NCI-H187 (cell line): ENCODE measurements at regions not wholly inside any gene's neighbourhood (a gene's known extent, or its start where the extent isn't known, plus 50 kb on each side); places are given as distances from the start of the nearest gene placed in this dataset.
"Not testable (repeated sequence)": the region's sequence is repeated elsewhere in the genome, so short reads cannot be mapped to it uniquely, and the experiment has no call there.

Source experiments
- DNase-seq, 2 experiments: peaks; one replicate each; lab custom pipeline; 2025; lab: John Stamatoyannopoulos, UW

GRCh38 chr9:10835791-10836463 lies 223.1 kb upstream of the PTPRD start:
- DNase-seq: no peak

- no peak for DNase-seq
Measured at GRCh38 chr9:10843151-10843550, 230.3 kb upstream of the PTPRD start.

- DNase-seq: no peak
Measured at GRCh38 chr9:10855847-10856246, 243.0 kb upstream of the PTPRD start.

GRCh38 chr9:10858817-10859216 lies 246.0 kb upstream of the PTPRD start:
- DNase-seq: no peak

GRCh38 chr9:10863476-10863875 lies 250.7 kb upstream of the PTPRD start:
- DNase-seq: no peak

- no peak for DNase-seq
Measured at GRCh38 chr9:10867194-10867593, 254.4 kb upstream of the PTPRD start.

- DNase-seq: no peak
Measured at GRCh38 chr9:10869687-10870086, 256.9 kb upstream of the PTPRD start.

GRCh38 chr9:10873999-10874398 lies 261.2 kb upstream of the PTPRD start:
- DNase-seq: no peak

- DNase-seq: no peak
Measured at GRCh38 chr9:10875752-10876151, 262.9 kb upstream of the PTPRD start.

- no peak for DNase-seq
Measured at GRCh38 chr9:10876333-10876732, 263.5 kb upstream of the PTPRD start.

- not testable (repeated sequence) for DNase-seq
Measured at GRCh38 chr9:10890266-10890665, 277.5 kb upstream of the PTPRD start.

GRCh38 chr9:10899509-10899908 lies 286.7 kb upstream of the PTPRD start:
- no peak for DNase-seq

GRCh38 chr9:10903969-10904368 lies 291.2 kb upstream of the PTPRD start:
- DNase-seq: no peak

GRCh38 chr9:10910779-10911178 lies 298.0 kb upstream of the PTPRD start:
- no peak for DNase-seq

- no peak for DNase-seq
Measured at GRCh38 chr9:10911373-10911772, 298.6 kb upstream of the PTPRD start.

GRCh38 chr9:10917001-10917400 lies 304.2 kb upstream of the PTPRD start:
- no peak for DNase-seq

GRCh38 chr9:10921671-10922070 lies 308.9 kb upstream of the PTPRD start:
- DNase-seq: no peak

GRCh38 chr9:10925896-10926295 lies 313.1 kb upstream of the PTPRD start:
- DNase-seq: no peak

GRCh38 chr9:10928372-10928771 lies 315.6 kb upstream of the PTPRD start:
- no peak for DNase-seq

GRCh38 chr9:10930081-10930480 lies 317.3 kb upstream of the PTPRD start:
- DNase-seq: no peak

GRCh38 chr9:10946676-10947410 lies 334.0 kb upstream of the PTPRD start:
- DNase-seq: no peak

GRCh38 chr9:10957878-10958277 lies 345.1 kb upstream of the PTPRD start:
- DNase-seq: no peak

GRCh38 chr9:10961883-10962282 lies 349.1 kb upstream of the PTPRD start:
- DNase-seq: no peak

GRCh38 chr9:10983251-10983650 lies 370.4 kb upstream of the PTPRD start:
- DNase-seq: no peak
